Central memory CD4-positive, alpha-beta T cell (primary cell): ENCODE measurements at regions not wholly inside any gene's neighbourhood (a gene's known extent, or its start where the extent isn't known, plus 50 kb on each side); places are given as distances from the start of the nearest gene placed in this dataset.
"Not testable (repeated sequence)": the region's sequence is repeated elsewhere in the genome, so short reads cannot be mapped to it uniquely, and the experiment has no call there.

Experiments
- DNase-seq: peaks from one replicate; pipeline ENCODE4 v3.0.0; 2022

DNA sequence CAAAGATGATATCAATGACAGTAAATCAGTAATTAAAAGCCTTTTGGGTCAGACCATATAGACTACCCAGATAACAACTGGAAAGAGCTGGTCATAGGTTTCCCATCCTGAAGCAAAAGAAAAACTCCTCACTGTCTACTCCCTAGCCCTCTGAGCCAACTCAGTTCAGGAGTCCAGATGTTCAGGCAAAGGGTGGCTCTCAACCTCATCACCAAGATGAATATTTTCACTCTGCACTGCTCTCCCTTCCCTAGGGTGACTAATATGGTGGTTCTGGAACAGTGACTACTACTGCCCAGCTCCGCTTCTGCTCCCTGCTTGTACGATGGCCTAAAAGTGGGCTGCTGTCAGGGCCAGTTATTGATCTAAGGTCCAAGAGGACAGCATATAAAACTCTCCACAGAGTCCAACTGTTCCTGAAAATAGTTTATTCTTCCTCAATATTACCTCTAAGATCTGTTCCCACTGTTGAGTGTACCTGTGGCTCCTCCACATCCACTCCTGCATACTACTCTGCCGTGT lies 263.4 kb upstream of the SLC30A5 start:
- DNase-seq, result no peak

- no peak for DNase-seq
Measured at GRCh38 chr5:68834491-68834981, 259.3 kb upstream of the SLC30A5 start.

DNA sequence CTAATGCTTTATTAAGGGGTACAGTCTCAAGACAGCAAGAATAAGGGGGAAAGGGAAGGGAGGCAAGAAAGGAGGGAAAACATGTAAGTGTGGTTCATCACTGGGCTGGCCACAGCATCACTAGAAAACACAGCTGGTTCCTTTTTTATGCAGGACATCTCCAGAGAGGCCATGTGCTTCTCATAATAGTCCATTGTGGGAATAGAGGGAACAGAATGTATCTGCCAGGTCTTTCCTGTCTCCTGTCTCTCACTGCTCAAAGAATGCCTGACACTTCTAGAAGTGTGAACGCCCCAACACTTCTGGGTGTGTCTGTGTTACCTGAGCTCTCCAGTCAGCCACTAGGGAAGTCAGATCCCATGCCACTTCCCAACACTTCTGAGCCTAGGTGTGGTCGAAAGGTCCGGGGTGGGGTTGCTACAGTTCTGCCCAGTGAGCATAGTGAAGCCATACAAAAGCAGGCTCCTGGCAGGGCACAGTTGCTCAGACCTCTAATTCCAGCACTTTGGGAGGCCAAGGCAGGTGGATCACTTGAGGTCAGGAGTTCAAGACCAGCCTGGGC lies 255.6 kb upstream of the SLC30A5 start:
- no peak for DNase-seq

GRCh38 chr5:68839019-68839552 lies 254.7 kb upstream of the SLC30A5 start:
- DNase-seq, result no peak

- no peak for DNase-seq
Measured at GRCh38 chr5:68843624-68844364, 250.0 kb upstream of the SLC30A5 start.

DNA sequence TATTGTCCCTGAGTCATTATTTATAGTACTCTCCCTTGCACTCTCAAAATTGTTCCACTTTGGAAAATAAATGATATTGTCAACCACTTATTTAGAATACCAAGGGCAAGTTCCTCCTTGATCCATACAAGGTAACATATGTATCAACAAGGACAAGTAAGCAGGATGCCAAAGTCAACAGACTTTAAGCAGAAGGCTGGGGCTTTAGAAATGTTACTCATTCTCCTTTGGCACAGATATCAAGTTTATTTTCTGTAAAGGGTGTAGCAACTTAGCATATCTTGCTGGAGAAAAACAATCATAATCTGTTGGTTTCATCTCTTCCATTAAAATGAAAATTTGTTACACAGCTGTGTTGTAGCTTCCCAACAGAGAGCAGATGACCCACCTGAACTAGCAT lies 248.7 kb upstream of the SLC30A5 start:
- no peak for DNase-seq

DNA sequence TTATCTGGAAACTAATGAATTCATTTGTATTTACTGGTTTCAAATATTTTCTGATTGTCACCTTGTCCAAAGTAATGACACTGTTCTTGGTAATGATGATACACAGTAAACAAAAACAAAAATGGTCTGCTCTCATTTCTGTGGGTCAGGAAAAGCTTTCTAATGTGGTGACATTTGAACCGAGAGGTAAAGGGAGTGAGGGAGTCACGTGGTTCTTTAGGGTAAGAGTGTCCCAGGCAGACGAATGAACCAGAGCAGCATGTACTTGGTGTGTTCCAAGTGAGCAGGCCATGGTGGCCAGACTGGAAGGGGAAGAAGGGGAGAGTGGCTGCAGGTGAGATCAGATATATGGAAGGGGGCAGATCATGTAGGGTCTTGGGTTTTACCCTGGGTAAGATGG lies 247.0 kb upstream of the SLC30A5 start:
- DNase-seq, result no peak

- DNase-seq, result no peak
Measured at GRCh38 chr5:68848091-68848490, 245.7 kb upstream of the SLC30A5 start.

- no peak for DNase-seq
Measured at GRCh38 chr5:68849103-68849502, 244.7 kb upstream of the SLC30A5 start.

DNA sequence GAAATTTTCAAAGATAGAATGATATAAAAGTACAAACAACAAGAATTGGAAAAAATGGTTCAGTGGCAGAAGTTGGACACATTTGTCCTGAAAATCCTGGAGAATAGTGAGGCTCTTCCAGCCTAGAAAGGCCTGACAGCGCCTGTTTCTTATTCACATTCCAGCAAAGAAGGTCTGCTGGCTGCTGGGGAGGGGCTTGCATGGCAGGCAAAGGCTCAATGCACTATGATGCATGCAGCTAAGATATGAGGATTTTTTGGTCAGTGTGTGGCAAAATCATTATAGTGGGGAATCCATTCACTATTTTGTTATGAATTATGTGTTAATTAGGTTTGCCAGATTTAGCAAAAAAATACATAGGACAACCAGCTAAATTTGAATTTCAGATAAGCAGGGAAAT lies 243.9 kb upstream of the SLC30A5 start:
- DNase-seq, result no peak

DNA sequence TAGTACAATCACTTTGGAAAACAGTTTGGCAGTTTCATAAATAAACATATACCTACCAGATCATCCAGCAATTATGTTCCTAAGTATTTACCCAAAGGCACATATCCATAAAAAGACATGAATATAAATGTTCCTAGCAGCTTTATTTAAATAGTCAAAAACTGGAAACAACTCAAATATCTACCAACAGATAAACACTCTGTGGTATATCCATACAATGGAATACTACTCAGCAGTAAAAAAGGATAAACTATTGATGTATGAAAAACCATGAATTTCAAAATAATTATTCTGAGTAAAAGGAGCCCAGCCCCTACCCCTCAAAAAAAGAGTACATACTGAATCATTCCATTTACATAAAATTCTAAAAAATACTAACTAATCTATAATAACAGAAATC lies 232.7 kb upstream of the SLC30A5 start:
- no peak for DNase-seq

DNA sequence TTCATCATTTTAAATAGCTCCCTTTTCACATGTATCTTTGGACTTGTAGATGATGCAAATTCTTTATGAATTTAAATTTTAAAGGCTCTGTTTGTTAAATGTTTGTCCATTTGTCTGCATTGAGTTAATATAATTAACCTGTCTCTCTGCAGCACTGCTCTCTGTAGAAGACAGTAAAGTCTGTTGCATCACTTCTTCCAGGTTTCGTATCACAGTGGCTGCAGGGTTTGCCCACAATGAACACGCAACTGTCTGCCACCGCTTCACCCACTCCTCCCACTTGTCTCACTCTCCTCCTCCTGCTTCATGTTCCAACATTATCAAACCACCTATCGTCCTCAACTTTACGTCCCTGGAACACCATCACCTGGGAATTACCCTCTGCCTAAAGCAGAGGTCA lies 231.3 kb upstream of the SLC30A5 start:
- no peak for DNase-seq

- DNase-seq, result not testable (repeated sequence)
Measured at GRCh38 chr5:68865192-68865591, 228.6 kb upstream of the SLC30A5 start.

- no peak for DNase-seq
Measured at GRCh38 chr5:68872088-68872839, 221.6 kb upstream of the SLC30A5 start.

DNA sequence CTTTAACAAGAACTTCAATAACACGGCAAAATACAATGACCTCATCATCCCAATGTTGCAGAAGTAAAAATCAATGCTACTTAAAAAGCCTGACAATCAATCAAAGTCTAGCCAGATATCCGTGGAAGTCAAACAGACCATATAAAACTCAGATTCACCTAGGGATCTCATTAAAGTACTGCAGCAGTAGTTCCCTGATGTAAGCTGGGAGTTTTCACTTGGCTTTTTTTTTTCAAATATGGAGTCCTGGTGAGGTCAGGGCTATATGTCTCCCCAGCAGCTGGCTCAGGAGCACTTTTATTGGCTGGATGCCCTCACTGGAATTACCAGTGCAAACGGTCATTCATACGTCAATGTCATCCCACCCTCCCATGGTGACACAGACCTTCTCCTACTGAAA lies 220.6 kb upstream of the SLC30A5 start:
- DNase-seq, result no peak

DNA sequence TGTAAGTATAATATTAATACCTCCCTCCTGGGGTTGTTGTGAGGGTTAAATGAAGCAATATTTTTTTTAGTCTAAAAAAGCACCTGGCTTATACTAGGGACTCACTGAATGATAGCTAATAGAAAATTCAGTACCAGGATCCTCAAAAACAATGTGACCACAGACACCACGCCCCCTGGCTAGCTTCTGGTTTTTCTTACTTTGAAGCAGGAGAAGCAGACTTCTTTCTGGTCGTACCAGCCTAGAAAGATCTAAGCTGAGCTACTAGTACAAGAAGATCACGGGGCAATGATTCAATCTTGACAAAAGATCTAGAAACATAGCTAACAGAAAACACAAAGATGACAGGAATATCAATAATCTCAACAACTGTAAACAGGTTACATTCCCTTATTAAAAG lies 218.5 kb upstream of the SLC30A5 start:
- DNase-seq, result peak; percentile 24

- DNase-seq, result no peak
Measured at GRCh38 chr5:68883436-68883835, 210.4 kb upstream of the SLC30A5 start.

- peak; percentile 12 for DNase-seq
Measured at GRCh38 chr5:68884144-68884754, 209.6 kb upstream of the SLC30A5 start.

GRCh38 chr5:68884883-68885282 lies 208.9 kb upstream of the SLC30A5 start:
- no peak for DNase-seq

GRCh38 chr5:68886814-68887213 lies 207.0 kb upstream of the SLC30A5 start:
- no peak for DNase-seq

DNA sequence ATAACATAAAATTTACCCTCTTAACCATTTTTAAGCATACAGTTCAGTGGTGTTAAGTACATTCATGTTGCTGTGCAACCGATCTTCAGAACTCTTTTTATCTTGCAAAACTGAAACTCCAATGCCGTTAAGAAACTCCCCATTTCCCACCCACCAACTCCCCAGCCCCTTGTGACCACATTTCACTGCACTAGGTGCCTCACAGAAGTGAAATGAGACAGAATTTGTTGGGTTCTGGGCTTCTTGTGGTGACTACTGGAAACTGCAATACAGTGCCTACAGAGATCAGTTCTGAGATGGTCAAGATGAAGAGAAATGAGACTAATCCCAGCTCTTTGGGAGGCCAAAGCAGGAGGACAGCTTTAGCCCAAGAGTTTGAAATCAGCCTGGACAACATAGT lies 202.1 kb upstream of the SLC30A5 start:
- DNase-seq, result no peak

- no peak for DNase-seq
Measured at GRCh38 chr5:68894673-68895072, 199.1 kb upstream of the SLC30A5 start.

GRCh38 chr5:68898951-68899471 lies 194.8 kb upstream of the SLC30A5 start:
- no peak for DNase-seq
